ENCODE measurements at regions not wholly inside any gene's neighbourhood (a gene's known extent, or its start where the extent isn't known, plus 50 kb on each side); places are given as distances from the start of the nearest gene placed in this dataset.

DNA sequence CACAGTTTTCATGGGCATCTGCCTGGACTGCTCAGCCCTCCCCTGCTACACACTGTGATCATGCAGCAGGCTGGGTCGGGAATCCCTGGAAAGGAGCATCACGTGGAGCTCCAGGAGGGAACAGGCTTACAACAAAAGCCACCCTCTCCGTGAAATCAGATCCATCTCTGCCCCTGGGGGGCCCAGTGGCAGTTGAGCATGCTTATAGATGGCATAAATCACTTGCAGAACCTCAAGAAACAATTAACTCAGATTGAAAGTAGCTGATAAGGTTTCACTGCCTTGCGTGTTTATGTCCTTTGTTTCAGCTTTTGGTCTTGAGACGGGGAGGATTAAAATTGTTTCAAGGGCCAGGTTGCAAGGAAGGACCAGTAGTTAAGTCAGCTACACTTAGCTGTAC lies 354.8 kb upstream of the MEIS1 start:
- no peak for DNase-seq (ENCODE audit: low spot score)
- CTCF ChIA-PET (ENCODE audit: low intra/inter-chr PET ratio, low total read pairs): no interaction called here
- intact Hi-C loops (cut with micrococcal nuclease; ENCODE audit: unreplicated experiment): no loop called here
- WGBS (ENCODE audit: low lambda C conversion rate): 0% methylated on average over 3 of the region's 5 CpGs
- no peaks in the 10 kb centered on the region for H3K79me2 ChIP-seq (ENCODE audit: insufficient read depth, low read length)
- H3K4me3 ChIP-seq (replicated peaks in 1 of 3; ENCODE audit: insufficient read depth in 1 of 3, low read depth in 2 of 3, low read length in 3 of 3): no peak overlapping the region
- in situ Hi-C loops (cut with HindIII; ENCODE audit: extremely low pct_ligation_motif_present, low pct_unique_long_range_greater_than_20kb): no loop called here
- no peak overlapping the region for H3K27ac ChIP-seq (ENCODE audit: extremely low read length, insufficient read depth, low read length)
- H3K36me3 ChIP-seq (replicated peaks in 1 of 2; ENCODE audit: control insufficient read depth in 1 of 2, insufficient read depth in 2 of 2, low read length in 2 of 2): no peaks in the 10 kb centered on the region
- no peak overlapping the region for H3K9ac ChIP-seq (ENCODE audit: insufficient read depth, low read depth, low read length)
- no peaks in the 10 kb centered on the region for H3K4me1 ChIP-seq (ENCODE audit: insufficient read depth, low read length)
- no peak overlapping the region for H3K4me2 ChIP-seq (ENCODE audit: low read depth, low read length)
- H3K9me3 ChIP-seq (ENCODE audit: low read length): no peaks in the 10 kb centered on the region
- no TSS peak for BruUV-seq (replicated peaks)
- no peaks in the 10 kb centered on the region; a peak in 1 of 5 replicates for H3K27me3 ChIP-seq (ENCODE audit: control insufficient read depth in 1 of 2, insufficient read depth in 2 of 2, low read length in 2 of 2)
- ATAC-seq: no peak
- no peak for TF ChIP-seq MAF1 (CRISPR knock-in tag; IDR thresholded peaks at IDR 0.05; ENCODE audit: borderline replicate concordance)
- TF ChIP-seq JDP2 (CRISPR knock-in tag; IDR thresholded peaks at IDR 0.05; ENCODE audit: borderline replicate concordance): no peak
- no peak for TF ChIP-seq SAP130 (CRISPR knock-in tag; IDR thresholded peaks at IDR 0.05; ENCODE audit: low read depth)
- no peak for TF ChIP-seq PLRG1 (conservative IDR thresholded peaks at IDR 0.05)
- TF ChIP-seq, protein P1, sequence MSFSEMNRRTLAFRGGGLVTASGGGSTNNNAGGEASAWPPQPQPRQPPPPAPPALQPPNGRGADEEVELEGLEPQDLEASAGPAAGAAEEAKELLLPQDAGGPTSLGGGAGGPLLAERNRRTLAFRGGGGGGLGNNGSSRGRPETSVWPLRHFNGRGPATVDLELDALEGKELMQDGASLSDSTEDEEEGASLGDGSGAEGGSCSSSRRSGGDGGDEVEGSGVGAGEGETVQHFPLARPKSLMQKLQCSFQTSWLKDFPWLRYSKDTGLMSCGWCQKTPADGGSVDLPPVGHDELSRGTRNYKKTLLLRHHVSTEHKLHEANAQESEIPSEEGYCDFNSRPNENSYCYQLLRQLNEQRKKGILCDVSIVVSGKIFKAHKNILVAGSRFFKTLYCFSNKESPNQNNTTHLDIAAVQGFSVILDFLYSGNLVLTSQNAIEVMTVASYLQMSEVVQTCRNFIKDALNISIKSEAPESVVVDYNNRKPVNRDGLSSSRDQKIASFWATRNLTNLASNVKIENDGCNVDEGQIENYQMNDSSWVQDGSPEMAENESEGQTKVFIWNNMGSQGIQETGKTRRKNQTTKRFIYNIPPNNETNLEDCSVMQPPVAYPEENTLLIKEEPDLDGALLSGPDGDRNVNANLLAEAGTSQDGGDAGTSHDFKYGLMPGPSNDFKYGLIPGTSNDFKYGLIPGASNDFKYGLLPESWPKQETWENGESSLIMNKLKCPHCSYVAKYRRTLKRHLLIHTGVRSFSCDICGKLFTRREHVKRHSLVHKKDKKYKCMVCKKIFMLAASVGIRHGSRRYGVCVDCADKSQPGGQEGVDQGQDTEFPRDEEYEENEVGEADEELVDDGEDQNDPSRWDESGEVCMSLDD (CRISPR knock-in tag; IDR thresholded peaks at IDR 0.05; ENCODE audit: borderline replicate concordance): no peak
- TF ChIP-seq ZMAT3 (CRISPR knock-in tag; conservative IDR thresholded peaks at IDR 0.05): no peak
- no peak for TF ChIP-seq ZNF660 (CRISPR knock-in tag; IDR thresholded peaks at IDR 0.05; ENCODE audit: borderline replicate concordance, low read depth)
- TF ChIP-seq, protein P2, sequence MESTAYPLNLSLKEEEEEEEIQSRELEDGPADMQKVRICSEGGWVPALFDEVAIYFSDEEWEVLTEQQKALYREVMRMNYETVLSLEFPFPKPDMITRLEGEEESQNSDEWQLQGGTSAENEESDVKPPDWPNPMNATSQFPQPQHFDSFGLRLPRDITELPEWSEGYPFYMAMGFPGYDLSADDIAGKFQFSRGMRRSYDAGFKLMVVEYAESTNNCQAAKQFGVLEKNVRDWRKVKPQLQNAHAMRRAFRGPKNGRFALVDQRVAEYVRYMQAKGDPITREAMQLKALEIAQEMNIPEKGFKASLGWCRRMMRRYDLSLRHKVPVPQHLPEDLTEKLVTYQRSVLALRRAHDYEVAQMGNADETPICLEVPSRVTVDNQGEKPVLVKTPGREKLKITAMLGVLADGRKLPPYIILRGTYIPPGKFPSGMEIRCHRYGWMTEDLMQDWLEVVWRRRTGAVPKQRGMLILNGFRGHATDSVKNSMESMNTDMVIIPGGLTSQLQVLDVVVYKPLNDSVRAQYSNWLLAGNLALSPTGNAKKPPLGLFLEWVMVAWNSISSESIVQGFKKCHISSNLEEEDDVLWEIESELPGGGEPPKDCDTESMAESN (CRISPR knock-in tag; conservative IDR thresholded peaks at IDR 0.05): no peak
- FAIRE-seq: no peak
- no peak overlapping the region for H2AFZ ChIP-seq (ENCODE audit: low read length)
- H4K20me1 ChIP-seq (ENCODE audit: insufficient read depth, low read length): no peaks in the 10 kb centered on the region
- POLR2A ChIA-PET: no interaction called here
